CD14-positive monocyte (primary cell): ENCODE measurements at regions not wholly inside any gene's neighbourhood (a gene's known extent, or its start where the extent isn't known, plus 50 kb on each side); places are given as distances from the start of the nearest gene placed in this dataset.

Experiments used
- DNase-seq, 3 donors: peaks; one replicate each; pipeline ENCODE4 v3.0.0-alpha.2; 2011 to 2022
- H2AFZ ChIP-seq: 2 replicates; pipeline ENCODE4 v1.6.0; 2012; ENCODE audit warnings: mild to moderate bottlenecking, low read depth, low read length, inconsistent platforms; ENCODE audit not compliant: insufficient read depth, poor library complexity, severe bottlenecking
- H3K27ac ChIP-seq, 2 donors: 1 replicate in 1 of 2; 2 replicates in 1 of 2; pipeline ENCODE4 v1.5.1; 2012 to 2013; ENCODE audit warnings: low read length in 2 of 2, control low read depth in 1 of 2, inconsistent platforms in 1 of 2, low read depth in 1 of 2, mild to moderate bottlenecking in 1 of 2
- H3K27me3 ChIP-seq, 2 donors: one replicate each; pipeline versions ENCODE4 v1.6.0 to v1.6.1; 2011 to 2013; ENCODE audit warnings: low read length in 2 of 2; ENCODE audit not compliant: control insufficient read depth in 2 of 2, insufficient read depth in 2 of 2
- H3K36me3 ChIP-seq, 2 donors: replicated peaks in 1 of 2; 1 replicate in 1 of 2; 2 replicates in 1 of 2; pipeline versions ENCODE4 v1.5.1 to v1.6.1; 2012 to 2013; ENCODE audit warnings: low read length in 2 of 2, control low read depth in 1 of 2, inconsistent platforms in 1 of 2, mild to moderate bottlenecking in 1 of 2; ENCODE audit not compliant: insufficient read depth in 2 of 2, control insufficient read depth in 1 of 2
- H3K4me1 ChIP-seq, 2 donors: 1 replicate in 1 of 2; 2 replicates in 1 of 2; pipeline versions ENCODE4 v1.5.1 to v1.6.1; 2012 to 2013; ENCODE audit warnings: low read length in 2 of 2, control low read depth in 1 of 2, inconsistent platforms in 1 of 2, mild to moderate bottlenecking in 1 of 2, moderate library complexity in 1 of 2; ENCODE audit not compliant: insufficient read depth in 2 of 2, control insufficient read depth in 1 of 2
- H3K4me2 ChIP-seq: replicated peaks from 2 replicates; pipeline ENCODE3; 2012; ENCODE audit warnings: low read length, moderate library complexity, mild to moderate bottlenecking; ENCODE audit not compliant: poor library complexity, severe bottlenecking; ENCODE audit errors: extremely low read depth
- H3K4me3 ChIP-seq, 3 experiments: fragments of 200-600 bp in 1 of 3; sonication (generic) in 1 of 3; replicated peaks in 1 of 3; 1 replicate in 2 of 3; 2 replicates in 1 of 3; pipeline ENCODE4 v1.5.1; 2011 to 2013; ENCODE audit warnings: low read length in 3 of 3, mild to moderate bottlenecking in 3 of 3, control low read depth in 2 of 3, low read depth in 2 of 3, inconsistent platforms in 1 of 3, moderate library complexity in 1 of 3
- H3K79me2 ChIP-seq: 2 replicates; pipeline ENCODE4 v1.6.0; 2012; ENCODE audit warnings: mild to moderate bottlenecking, control low read depth, inconsistent platforms, low read length, moderate library complexity; ENCODE audit not compliant: insufficient read depth
- H3K9ac ChIP-seq: 2 replicates; pipeline ENCODE4 v1.6.0; 2017; ENCODE audit warnings: low read length, mild to moderate bottlenecking; ENCODE audit not compliant: insufficient read depth, poor library complexity, severe bottlenecking
- H3K9me3 ChIP-seq, 2 donors: replicated peaks in 1 of 2; 1 replicate in 1 of 2; 2 replicates in 1 of 2; pipeline versions ENCODE4 v1.5.1 to v1.6.1; 2012 to 2013; ENCODE audit warnings: low read length in 2 of 2, control low read depth in 1 of 2; ENCODE audit not compliant: control insufficient read depth in 1 of 2, insufficient read depth in 1 of 2
- H4K20me1 ChIP-seq: 2 replicates; pipeline ENCODE4 v1.6.0; 2012; ENCODE audit warnings: mild to moderate bottlenecking, low read length, control low read depth, moderate library complexity; ENCODE audit not compliant: insufficient read depth
- H3K27ac Mint-ChIP-seq, 7 donors: one replicate each; pipeline ENCODE4 v1.8.0; 2020; ENCODE audit warnings: mild to moderate bottlenecking in 7 of 7, mixed read lengths in 7 of 7, moderate library complexity in 6 of 7, inconsistent platforms in 2 of 7
- H3K27me3 Mint-ChIP-seq, 3 donors: one replicate each; pipeline ENCODE4 v1.8.0; 2021 to 2022; ENCODE audit warnings: low read depth in 3 of 3, mild to moderate bottlenecking in 3 of 3, mixed read lengths in 3 of 3, moderate library complexity in 3 of 3, inconsistent platforms in 1 of 3
- H3K36me3 Mint-ChIP-seq, 2 donors: one replicate each; pipeline ENCODE4 v1.8.0; 2020; ENCODE audit warnings: mixed read lengths in 2 of 2, inconsistent platforms in 1 of 2, mild to moderate bottlenecking in 1 of 2
- H3K4me1 Mint-ChIP-seq: one replicate; pipeline ENCODE4 v1.8.0; 2020; ENCODE audit warnings: mild to moderate bottlenecking, mixed read lengths
- H3K4me3 Mint-ChIP-seq, 2 donors: one replicate each; pipeline ENCODE4 v1.8.0; 2020; ENCODE audit warnings: mild to moderate bottlenecking in 2 of 2, mixed read lengths in 2 of 2, moderate library complexity in 1 of 2
- H3K9me3 Mint-ChIP-seq, 7 donors: one replicate each; pipeline ENCODE4 v1.8.0; 2020 to 2022; ENCODE audit warnings: mixed read lengths in 7 of 7, mild to moderate bottlenecking in 6 of 7, moderate library complexity in 6 of 7, inconsistent platforms in 2 of 7
- CTCF ChIP-seq: fragments of 200-600 bp; IDR thresholded peaks from one replicate; pipeline ENCODE4 v1.8.0; 2022; ENCODE audit warnings: antibody characterized with exemption, mild to moderate bottlenecking
- WGBS: methylation state at CpG from one replicate; pipeline ENCODE4 v1.1.5; 2013; ENCODE audit warnings: missing lambda C conversion rate; ENCODE audit not compliant: insufficient coverage; 5-methylcytosine and 5-hydroxymethylcytosine counted together
- intact Hi-C, 2 donors: fragments of 100-400 bp; cut with micrococcal nuclease; formaldehyde crosslinking; loops; one replicate each; pipeline versions ENCODE4 v1.15.0 to v1.15.1; 2023

DNA sequence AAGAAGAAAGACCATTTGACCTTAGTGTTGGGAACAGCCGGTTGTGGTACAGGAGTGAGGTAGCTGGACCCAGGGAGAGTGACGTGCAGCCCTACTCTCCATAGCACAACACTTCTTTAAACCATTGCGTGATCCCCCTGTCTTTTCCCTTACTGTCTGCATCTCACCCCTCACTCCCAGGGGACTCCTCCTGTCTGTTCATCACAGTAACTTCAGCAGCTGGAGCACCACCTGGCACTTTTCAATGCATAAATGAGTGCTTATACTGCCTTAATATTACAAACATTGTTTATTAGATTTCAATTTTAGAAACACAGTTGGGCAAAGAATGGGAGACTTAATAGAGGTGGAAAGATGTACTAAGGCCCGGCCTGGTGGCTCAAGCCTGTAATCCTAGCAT, 285.5 kb downstream of the UQCRFS1 start:
- Histone ChIP-seq H3K4me3 (no peak overlapping the region), H3K27me3 (no peaks in the 10 kb centered on the region), H3K4me1 (no peaks in the 10 kb centered on the region), H3K27ac (no peak overlapping the region), H3K9me3 (no peaks in the 10 kb centered on the region), H3K36me3 (no peaks in the 10 kb centered on the region), H4K20me1 (no peaks in the 10 kb centered on the region), H3K9ac (no peak overlapping the region), H3K4me2 (no peak overlapping the region), H2AFZ (no peak overlapping the region), H3K79me2 (no peaks in the 10 kb centered on the region)
- Mint-ChIP-seq H3K36me3 (no peaks in the 10 kb centered on the region), H3K27ac (no peak overlapping the region), H3K27me3 (peaks cover 0 to 1% (median 1%) of the 10 kb centered on the region in 3 donors), H3K9me3 (peaks cover under 1 to 11% (median 3%) of the 10 kb centered on the region in 7 donors), H3K4me3 (no peak overlapping the region), H3K4me1 (no peaks in the 10 kb centered on the region)
- DNase-seq: no peak
- intact Hi-C loops: no loop called here
- no peak for TF ChIP-seq CTCF
- WGBS: 100% methylated on average over 1 of the region's 4 CpGs

GRCh38 chr19:28920269-28921066, 292.5 kb downstream of the UQCRFS1 start:
- H3K4me1 ChIP-seq: no peaks in the 10 kb centered on the region
- no peaks in the 10 kb centered on the region for H3K9me3 ChIP-seq
- no peak overlapping the region for H3K4me3 ChIP-seq
- no peaks in the 10 kb centered on the region for H3K36me3 Mint-ChIP-seq
- no peaks in the 10 kb centered on the region for H3K36me3 ChIP-seq
- no peak overlapping the region for H2AFZ ChIP-seq
- H3K27me3 ChIP-seq: no peaks in the 10 kb centered on the region
- WGBS: 49% methylated on average over 14 of the region's 17 CpGs
- H3K4me2 ChIP-seq: no peak overlapping the region
- intact Hi-C loops: no loop called here
- H3K4me3 Mint-ChIP-seq: no peak overlapping the region
- no peaks in the 10 kb centered on the region for H3K4me1 Mint-ChIP-seq
- no peak overlapping the region for H3K9ac ChIP-seq
- H3K27me3 Mint-ChIP-seq: peaks cover 2 to 7% (median 5%) of the 10 kb centered on the region in 3 donors
- H3K9me3 Mint-ChIP-seq: peaks cover 0 to 11% (median 5%) of the 10 kb centered on the region in 7 donors
- TF ChIP-seq CTCF: no peak
- H3K27ac ChIP-seq: no peak overlapping the region
- H3K27ac Mint-ChIP-seq: no peak overlapping the region
- H3K79me2 ChIP-seq: no peaks in the 10 kb centered on the region
- H4K20me1 ChIP-seq: no peaks in the 10 kb centered on the region
- no peak for DNase-seq
